ENCODE measurements at regions not wholly inside any gene's neighbourhood (a gene's known extent, or its start where the extent isn't known, plus 50 kb on each side); places are given as distances from the start of the nearest gene placed in this dataset.

GRCh38 chr5:98468188-98468869 lies 305.1 kb upstream of the RGMB start:
- no peak for DNase-seq

GRCh38 chr5:98470747-98471146 lies 302.7 kb upstream of the RGMB start:
- no peak for DNase-seq

DNA sequence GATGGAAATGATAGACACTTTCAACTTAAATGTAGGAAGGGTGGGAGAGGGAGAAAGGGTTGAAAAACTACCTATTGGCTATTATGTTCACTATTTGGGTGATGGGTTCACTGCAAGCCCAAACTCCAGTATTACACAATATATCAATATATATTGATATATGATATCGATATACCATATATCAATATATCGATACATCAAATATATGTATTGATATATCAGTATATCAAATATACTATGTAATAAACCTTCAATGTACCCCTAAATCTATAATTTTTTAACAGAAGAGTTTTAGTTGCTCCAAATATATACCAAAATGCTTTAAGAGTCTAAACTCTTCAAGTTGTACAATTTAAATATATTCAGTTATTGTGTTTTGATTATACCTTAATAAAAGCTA lies 302.0 kb upstream of the RGMB start:
- no peak for DNase-seq

GRCh38 chr5:98474216-98474615 lies 299.2 kb upstream of the RGMB start:
- DNase-seq, result no peak

- no peak for DNase-seq
Observed at GRCh38 chr5:98474782-98475181, 298.7 kb upstream of the RGMB start.

- DNase-seq, result no peak
Observed at GRCh38 chr5:98482321-98483300, 290.9 kb upstream of the RGMB start.

GRCh38 chr5:98483301-98483685 lies 290.2 kb upstream of the RGMB start:
- no peak for DNase-seq

DNA sequence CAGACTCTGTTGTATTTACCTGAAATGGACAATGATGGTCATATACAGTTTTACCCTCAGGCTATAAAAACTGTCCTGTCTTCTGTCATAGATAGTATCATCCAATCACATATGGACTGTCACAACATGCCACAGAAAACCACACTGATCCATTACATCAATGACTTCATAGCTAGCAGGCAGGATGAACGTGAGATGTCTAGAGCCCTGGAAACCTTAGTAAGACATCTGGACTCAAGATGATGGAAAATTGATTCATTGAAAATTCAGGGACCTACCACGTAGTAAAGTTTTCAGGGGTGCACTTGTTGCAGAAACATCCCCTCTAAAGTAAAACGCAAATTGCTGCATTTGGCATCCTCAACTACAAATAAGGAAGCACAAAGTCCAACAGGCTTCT lies 284.4 kb upstream of the RGMB start:
- no peak for DNase-seq

DNA sequence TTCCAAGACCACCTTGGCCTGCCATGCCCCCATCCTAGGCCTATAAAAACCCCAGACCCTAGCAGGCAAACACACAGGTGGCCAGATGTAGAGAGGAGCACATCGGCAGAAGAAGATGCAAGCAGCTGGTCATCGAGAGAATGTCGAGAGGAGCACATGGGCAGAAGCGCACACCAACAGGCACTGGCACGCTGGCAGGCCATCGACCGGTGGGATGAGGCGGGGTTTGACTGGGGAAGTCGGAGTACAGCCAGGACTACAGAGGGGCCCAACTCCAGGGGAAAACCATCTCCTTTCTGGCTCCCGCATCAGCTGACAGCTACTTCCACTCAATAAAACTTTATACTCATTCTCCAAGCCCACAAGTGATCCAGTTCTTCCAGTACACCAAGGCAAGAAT lies 283.1 kb upstream of the RGMB start:
- no peak for DNase-seq

DNA sequence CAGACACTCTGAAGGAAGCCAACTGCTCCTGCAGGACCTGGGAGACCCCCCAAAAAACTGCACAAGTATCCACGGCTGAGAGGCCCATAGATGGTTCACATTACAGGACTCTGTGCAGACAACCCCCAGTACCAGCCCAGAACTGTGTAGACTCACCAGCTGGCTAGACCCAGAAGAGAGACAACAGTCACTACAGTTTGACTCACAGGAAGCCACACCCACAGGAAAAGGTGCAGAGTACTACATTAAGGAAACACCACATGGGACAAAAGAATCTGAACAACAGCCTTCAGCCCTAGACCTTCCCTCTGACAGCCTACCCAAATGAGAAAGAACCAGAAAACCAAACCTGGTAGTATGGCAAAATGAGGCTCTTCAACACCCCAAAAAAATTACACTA lies 281.2 kb upstream of the RGMB start:
- DNase-seq, result no peak

GRCh38 chr5:98497418-98497817 lies 276.0 kb upstream of the RGMB start:
- DNase-seq, result no peak

DNA sequence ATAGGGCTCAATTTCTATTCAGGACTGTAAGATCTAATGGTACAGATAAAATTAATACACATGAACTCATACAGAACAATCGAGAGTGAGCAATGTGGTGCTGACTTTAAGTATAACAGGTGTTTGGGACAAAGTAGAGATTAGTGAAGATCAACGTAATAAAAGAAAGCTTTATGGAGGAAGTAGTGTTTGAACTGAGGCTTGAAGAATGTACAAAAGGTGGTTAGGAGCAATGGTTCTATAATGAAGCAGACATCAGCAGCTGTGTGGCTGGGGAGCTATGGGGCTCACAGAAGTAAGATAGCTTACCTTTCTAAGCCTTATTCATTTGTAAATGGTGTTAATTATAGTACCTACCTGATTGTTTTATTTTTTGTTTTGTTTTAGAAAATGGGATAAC lies 275.4 kb upstream of the RGMB start:
- DNase-seq, result no peak

GRCh38 chr5:98499892-98500291 lies 273.6 kb upstream of the RGMB start:
- DNase-seq, result no peak

DNA sequence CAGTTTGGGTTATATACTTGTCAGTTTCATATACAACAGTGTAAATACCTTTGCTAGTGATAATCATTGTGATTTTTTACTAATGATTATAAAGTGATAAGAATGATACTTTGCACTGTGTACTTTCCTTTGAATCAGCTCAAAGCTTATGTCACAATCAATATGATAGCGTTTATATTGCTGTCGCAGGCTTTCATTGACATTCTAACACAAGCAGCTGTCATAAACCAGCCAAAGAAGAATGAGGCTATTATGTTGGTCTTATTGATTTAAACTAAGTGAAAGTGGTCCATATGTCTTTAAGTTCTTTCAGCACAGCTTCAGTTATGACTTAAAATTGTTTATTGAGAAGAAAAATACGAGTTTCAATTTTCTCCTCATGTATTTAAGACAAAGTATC lies 272.7 kb upstream of the RGMB start:
- DNase-seq, result no peak

- DNase-seq, result no peak
Observed at GRCh38 chr5:98503616-98504015, 269.8 kb upstream of the RGMB start.

DNA sequence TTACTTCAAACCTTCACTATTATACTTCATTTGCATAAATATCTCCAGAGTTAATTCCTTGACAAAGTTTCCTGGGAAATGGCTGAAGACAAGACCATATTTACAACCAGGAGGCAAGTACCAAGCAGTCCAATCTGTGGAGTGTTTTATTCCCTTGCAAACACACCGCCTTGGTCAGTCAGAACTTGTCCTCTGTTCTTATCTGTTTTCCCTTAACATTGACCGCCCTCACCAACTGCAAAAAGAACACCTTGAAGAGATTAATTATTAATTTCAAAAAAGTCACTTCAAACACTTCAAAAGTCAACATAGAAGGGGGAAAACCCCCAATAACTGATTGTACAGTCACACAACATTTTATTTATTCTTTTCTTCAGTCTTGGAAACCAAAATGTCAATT lies 269.0 kb upstream of the RGMB start:
- no peak for DNase-seq

GRCh38 chr5:98510143-98510985 lies 263.1 kb upstream of the RGMB start:
- no peak for DNase-seq

DNA sequence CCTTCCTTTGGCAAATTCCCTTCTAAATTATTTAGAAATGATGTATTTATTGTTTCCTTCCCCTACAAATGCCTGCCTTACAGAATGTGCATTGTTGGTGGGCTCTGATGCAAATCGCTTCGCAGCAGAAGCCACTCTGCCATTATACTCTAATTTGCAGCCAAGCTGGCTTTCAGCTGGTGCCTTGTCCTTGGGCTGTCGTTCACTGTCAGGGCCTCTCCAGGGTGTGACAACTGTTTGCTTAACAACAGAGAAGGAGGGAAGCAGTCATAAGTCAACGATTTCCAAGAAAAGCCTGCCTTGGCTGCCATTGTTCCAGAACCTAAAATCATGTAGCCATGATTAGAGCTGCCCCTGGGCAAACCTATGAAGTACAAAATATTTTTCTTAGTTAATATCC lies 260.1 kb upstream of the RGMB start:
- DNase-seq, result no peak

- no peak for DNase-seq
Observed at GRCh38 chr5:98514215-98514614, 259.2 kb upstream of the RGMB start.

- DNase-seq, result no peak
Observed at GRCh38 chr5:98516701-98517100, 256.8 kb upstream of the RGMB start.

DNA sequence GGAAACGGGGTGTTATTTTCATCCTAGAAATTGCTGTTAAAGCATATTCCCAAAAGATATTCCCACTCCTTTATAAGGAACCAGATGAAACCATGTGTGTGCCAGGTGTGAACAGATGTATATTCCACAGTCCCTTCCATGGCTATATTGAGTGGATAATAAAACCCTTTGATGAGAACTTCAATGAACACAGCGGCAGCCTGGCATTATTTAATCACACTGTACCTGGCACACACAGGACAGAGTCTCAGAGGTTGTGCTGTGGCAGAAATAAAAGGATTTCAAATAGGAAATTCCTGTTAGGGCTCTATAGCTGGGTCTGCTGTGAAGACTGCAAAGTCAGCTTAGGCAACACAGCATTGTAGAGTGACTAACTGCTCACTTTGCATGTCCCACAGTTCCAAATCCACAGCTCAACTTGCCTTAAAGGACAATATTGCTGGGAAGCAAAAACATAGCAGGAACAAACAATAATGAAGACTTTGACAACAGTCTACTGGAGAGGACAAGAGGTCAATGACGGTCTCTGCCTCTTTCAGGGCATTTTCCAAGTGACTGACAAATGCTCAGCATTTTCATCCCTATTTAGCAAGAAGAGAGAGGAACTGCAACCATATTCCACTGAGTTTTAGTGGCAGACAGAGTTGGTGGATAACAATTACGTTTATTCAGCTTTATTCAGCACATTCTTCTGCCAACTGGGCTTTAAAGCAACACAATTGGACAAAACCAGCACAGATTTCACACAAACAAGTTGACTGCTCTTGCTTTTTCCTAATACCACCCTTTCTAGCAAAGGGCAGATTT lies 255.7 kb upstream of the RGMB start:
- no peak for DNase-seq

DNA sequence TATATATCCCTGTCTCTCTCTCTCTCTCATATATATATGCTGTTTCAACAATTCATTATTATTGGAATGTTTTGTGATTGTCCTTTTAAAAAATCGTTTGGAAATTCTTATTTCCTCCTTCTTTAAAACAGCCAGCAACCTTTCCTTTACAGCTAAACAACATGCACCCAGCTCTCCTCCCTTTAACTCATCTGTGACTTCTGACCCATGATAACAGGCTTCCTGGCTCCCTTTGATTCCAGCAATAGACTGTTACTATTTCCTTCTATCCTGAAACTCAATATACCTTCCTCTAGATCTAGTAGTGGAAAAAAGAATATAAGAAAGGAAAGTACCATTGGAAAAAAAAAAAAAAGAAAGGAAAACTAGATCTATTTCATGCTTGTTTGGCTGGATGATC lies 254.7 kb upstream of the RGMB start:
- DNase-seq, result no peak

- no peak for DNase-seq
Observed at GRCh38 chr5:98519571-98519970, 253.9 kb upstream of the RGMB start.
